ENCODE measurements at regions not wholly inside any gene's neighbourhood (a gene's known extent, or its start where the extent isn't known, plus 50 kb on each side); places are given as distances from the start of the nearest gene placed in this dataset.
A peak's percentile ranks its signal among the peaks of the same experiment; 100 is the strongest.

GRCh38 chr13:33617055-33617454 lies 200.9 kb upstream of the RFC3 start:
- Histone ChIP-seq H3K4me1 (ENCODE audit: control insufficient read depth, low read depth, low read length) (peaks cover 13% of the 10 kb centered on the region), H3K27me3 (ENCODE audit: control insufficient read depth, insufficient read depth, low read length) (no peaks in the 10 kb centered on the region), H3K4me3 (ENCODE audit: low read length) (no peak overlapping the region), H3K27ac (ENCODE audit: low read length) (no peak overlapping the region), H3K9me3 (ENCODE audit: control insufficient read depth, low read depth, low read length) (no peaks in the 10 kb centered on the region), H3K9ac (ENCODE audit: low read length) (no peak overlapping the region), H3K36me3 (ENCODE audit: control insufficient read depth, low read depth, low read length) (no peaks in the 10 kb centered on the region)

- Histone ChIP-seq H3K27ac (ENCODE audit: low read length) (no peak overlapping the region), H3K4me1 (ENCODE audit: control insufficient read depth, low read depth, low read length) (no peaks in the 10 kb centered on the region), H3K9me3 (ENCODE audit: control insufficient read depth, low read depth, low read length) (no peaks in the 10 kb centered on the region), H3K36me3 (ENCODE audit: control insufficient read depth, low read depth, low read length) (no peaks in the 10 kb centered on the region), H3K9ac (ENCODE audit: low read length) (no peak overlapping the region), H3K27me3 (ENCODE audit: control insufficient read depth, insufficient read depth, low read length) (no peaks in the 10 kb centered on the region), H3K4me3 (ENCODE audit: low read length) (no peak overlapping the region)
Observed at GRCh38 chr13:33624253-33624652, 193.7 kb upstream of the RFC3 start.

GRCh38 chr13:33624740-33625139 lies 193.2 kb upstream of the RFC3 start:
- no peaks in the 10 kb centered on the region for H3K4me1 ChIP-seq (ENCODE audit: control insufficient read depth, low read depth, low read length)
- H3K9me3 ChIP-seq (ENCODE audit: control insufficient read depth, low read depth, low read length), result no peaks in the 10 kb centered on the region
- H3K27ac ChIP-seq (ENCODE audit: low read length), result no peak overlapping the region

GRCh38 chr13:33626407-33626806 lies 191.5 kb upstream of the RFC3 start:
- Histone ChIP-seq H3K27ac (ENCODE audit: low read length) (no peak overlapping the region), H3K27me3 (ENCODE audit: control insufficient read depth, insufficient read depth, low read length) (no peaks in the 10 kb centered on the region), H3K9me3 (ENCODE audit: control insufficient read depth, low read depth, low read length) (no peaks in the 10 kb centered on the region), H3K4me3 (ENCODE audit: low read length) (no peak overlapping the region), H3K36me3 (ENCODE audit: control insufficient read depth, low read depth, low read length) (no peaks in the 10 kb centered on the region), H3K9ac (ENCODE audit: low read length) (no peak overlapping the region), H3K4me1 (ENCODE audit: control insufficient read depth, low read depth, low read length) (no peaks in the 10 kb centered on the region)

More at GRCh38 chr13:33624740-33625139, 193.2 kb upstream of the RFC3 start:
- Histone ChIP-seq H3K4me3 (ENCODE audit: low read length) (no peak overlapping the region), H3K27me3 (ENCODE audit: control insufficient read depth, insufficient read depth, low read length) (no peaks in the 10 kb centered on the region), H3K9ac (ENCODE audit: low read length) (no peak overlapping the region), H3K36me3 (ENCODE audit: control insufficient read depth, low read depth, low read length) (no peaks in the 10 kb centered on the region)

GRCh38 chr13:33628662-33629061 lies 189.3 kb upstream of the RFC3 start:
- Histone ChIP-seq H3K4me1 (ENCODE audit: control insufficient read depth, low read depth, low read length) (no peaks in the 10 kb centered on the region), H3K36me3 (ENCODE audit: control insufficient read depth, low read depth, low read length) (no peaks in the 10 kb centered on the region), H3K27me3 (ENCODE audit: control insufficient read depth, insufficient read depth, low read length) (no peaks in the 10 kb centered on the region), H3K4me3 (ENCODE audit: low read length) (no peak overlapping the region), H3K9ac (ENCODE audit: low read length) (no peak overlapping the region), H3K9me3 (ENCODE audit: control insufficient read depth, low read depth, low read length) (no peaks in the 10 kb centered on the region), H3K27ac (ENCODE audit: low read length) (no peak overlapping the region)

- no peaks in the 10 kb centered on the region for H3K9me3 ChIP-seq (ENCODE audit: control insufficient read depth, low read depth, low read length)
- no peak overlapping the region for H3K27ac ChIP-seq (ENCODE audit: low read length)
- no peak overlapping the region for H3K4me3 ChIP-seq (ENCODE audit: low read length)
- no peak overlapping the region for H3K9ac ChIP-seq (ENCODE audit: low read length)
- H3K27me3 ChIP-seq (ENCODE audit: control insufficient read depth, insufficient read depth, low read length), result no peaks in the 10 kb centered on the region
- no peaks in the 10 kb centered on the region for H3K36me3 ChIP-seq (ENCODE audit: control insufficient read depth, low read depth, low read length)
- no peaks in the 10 kb centered on the region for H3K4me1 ChIP-seq (ENCODE audit: control insufficient read depth, low read depth, low read length)
Observed at GRCh38 chr13:33629605-33630360, 188.2 kb upstream of the RFC3 start.

- peaks cover 11% of the 10 kb centered on the region for H3K4me1 ChIP-seq (ENCODE audit: control insufficient read depth, low read depth, low read length)
- no peaks in the 10 kb centered on the region for H3K9me3 ChIP-seq (ENCODE audit: control insufficient read depth, low read depth, low read length)
- H3K27ac ChIP-seq (ENCODE audit: low read length), result no peak overlapping the region
- no peaks in the 10 kb centered on the region for H3K36me3 ChIP-seq (ENCODE audit: control insufficient read depth, low read depth, low read length)
- H3K4me3 ChIP-seq (ENCODE audit: low read length), result no peak overlapping the region
- H3K27me3 ChIP-seq (ENCODE audit: control insufficient read depth, insufficient read depth, low read length), result no peaks in the 10 kb centered on the region
- no peak overlapping the region for H3K9ac ChIP-seq (ENCODE audit: low read length)
Observed at GRCh38 chr13:33633701-33634545, 184.0 kb upstream of the RFC3 start.

GRCh38 chr13:33634546-33634982 lies 183.4 kb upstream of the RFC3 start:
- no peak overlapping the region for H3K27ac ChIP-seq (ENCODE audit: low read length)
- peaks cover 16% of the 10 kb centered on the region for H3K4me1 ChIP-seq (ENCODE audit: control insufficient read depth, low read depth, low read length)

GRCh38 chr13:33636243-33636642 lies 181.7 kb upstream of the RFC3 start:
- Histone ChIP-seq H3K4me3 (ENCODE audit: low read length) (no peak overlapping the region), H3K27me3 (ENCODE audit: control insufficient read depth, insufficient read depth, low read length) (no peaks in the 10 kb centered on the region), H3K36me3 (ENCODE audit: control insufficient read depth, low read depth, low read length) (no peaks in the 10 kb centered on the region), H3K9me3 (ENCODE audit: control insufficient read depth, low read depth, low read length) (no peaks in the 10 kb centered on the region), H3K4me1 (ENCODE audit: control insufficient read depth, low read depth, low read length) (peaks cover 24% of the 10 kb centered on the region), H3K9ac (ENCODE audit: low read length) (no peak overlapping the region), H3K27ac (ENCODE audit: low read length) (no peak overlapping the region)

More at GRCh38 chr13:33634546-33634982, 183.4 kb upstream of the RFC3 start:
- no peaks in the 10 kb centered on the region for H3K36me3 ChIP-seq (ENCODE audit: control insufficient read depth, low read depth, low read length)
- H3K9me3 ChIP-seq (ENCODE audit: control insufficient read depth, low read depth, low read length), result no peaks in the 10 kb centered on the region
- no peaks in the 10 kb centered on the region for H3K27me3 ChIP-seq (ENCODE audit: control insufficient read depth, insufficient read depth, low read length)
- H3K4me3 ChIP-seq (ENCODE audit: low read length), result no peak overlapping the region
- no peak overlapping the region for H3K9ac ChIP-seq (ENCODE audit: low read length)

GRCh38 chr13:33636955-33637670 lies 180.8 kb upstream of the RFC3 start:
- H3K36me3 ChIP-seq (ENCODE audit: control insufficient read depth, low read depth, low read length), result no peaks in the 10 kb centered on the region
- H3K27me3 ChIP-seq (ENCODE audit: control insufficient read depth, insufficient read depth, low read length), result no peaks in the 10 kb centered on the region
- no peak overlapping the region for H3K27ac ChIP-seq (ENCODE audit: low read length)
- H3K4me1 ChIP-seq (ENCODE audit: control insufficient read depth, low read depth, low read length), result peaks cover 27% of the 10 kb centered on the region
- H3K9ac ChIP-seq (ENCODE audit: low read length), result no peak overlapping the region
- H3K4me3 ChIP-seq (ENCODE audit: low read length), result no peak overlapping the region
- H3K9me3 ChIP-seq (ENCODE audit: control insufficient read depth, low read depth, low read length), result no peaks in the 10 kb centered on the region

- H3K36me3 ChIP-seq (ENCODE audit: control insufficient read depth, low read depth, low read length), result no peaks in the 10 kb centered on the region
- no peak overlapping the region for H3K27ac ChIP-seq (ENCODE audit: low read length)
- peaks cover 35% of the 10 kb centered on the region for H3K4me1 ChIP-seq (ENCODE audit: control insufficient read depth, low read depth, low read length)
- peak overlapping the region; percentile 18 for H3K4me3 ChIP-seq (ENCODE audit: low read length)
- H3K9me3 ChIP-seq (ENCODE audit: control insufficient read depth, low read depth, low read length), result no peaks in the 10 kb centered on the region
- no peaks in the 10 kb centered on the region for H3K27me3 ChIP-seq (ENCODE audit: control insufficient read depth, insufficient read depth, low read length)
- H3K9ac ChIP-seq (ENCODE audit: low read length), result no peak overlapping the region
Observed at GRCh38 chr13:33637978-33638743, 179.8 kb upstream of the RFC3 start.

All from iPS-18a (cell line).